Gastroesophageal sphincter (tissue), 4 donors: ENCODE measurements at regions not wholly inside any gene's neighbourhood (a gene's known extent, or its start where the extent isn't known, plus 50 kb on each side); places are given as distances from the start of the nearest gene placed in this dataset.

ENCODE experiments used
- ATAC-seq: fragments of 150-250 bp; one replicate; pipeline ENCODE4 v1.9.1; 2016; ENCODE audit warnings: mild to moderate bottlenecking, moderate library complexity
- H3K27ac ChIP-seq, 4 donors: fragments of 200-600 bp; sonication (generic) in 3 of 4; 1 replicate in 3 of 4; 2 replicates in 1 of 4; pipeline ENCODE4 v1.5.1; 2016 to 2019
- H3K27me3 ChIP-seq: fragments of 200-600 bp; sonication (generic); one replicate; pipeline ENCODE4 v1.5.1; 2019
- H3K36me3 ChIP-seq, 2 donors: fragments of 200-600 bp; sonication (generic); one replicate each; pipeline ENCODE4 v1.5.1; 2019; ENCODE audit warnings: control low read depth in 1 of 2
- H3K4me1 ChIP-seq, 3 donors: fragments of 200-600 bp; sonication (generic); 1 replicate in 2 of 3; 2 replicates in 1 of 3; pipeline ENCODE4 v1.5.1; 2016 to 2019; ENCODE audit warnings: control low read depth in 2 of 3
- H3K4me3 ChIP-seq, 2 donors: fragments of 200-600 bp; sonication (generic); one replicate each; pipeline ENCODE4 v1.5.1; 2019; ENCODE audit warnings: mild to moderate bottlenecking in 1 of 2, moderate library complexity in 1 of 2
- H3K9me3 ChIP-seq, 3 donors: fragments of 200-600 bp; sonication (generic); one replicate each; pipeline ENCODE4 v1.5.1; 2017 to 2019; ENCODE audit warnings: control low read depth in 2 of 3
- CTCF ChIP-seq, 4 experiments: fragments of 200-600 bp in 2 of 4; fragments of 450-650 bp in 2 of 4; sonication (generic) in 1 of 4; IDR thresholded peaks; one replicate each; pipeline ENCODE4 v1.5.1; 2017 to 2019; ENCODE audit warnings: antibody characterized with exemption in 4 of 4, mild to moderate bottlenecking in 2 of 4, moderate library complexity in 2 of 4
- EP300 ChIP-seq: sonication (generic); formaldehyde crosslinking; IDR thresholded peaks from one replicate; pipeline ENCODE4 v1.6.1; 2017; ENCODE audit warnings: antibody characterized with exemption, mild to moderate bottlenecking
- POLR2A ChIP-seq, 2 donors: fragments of 450-650 bp; IDR thresholded peaks; one replicate each; pipeline ENCODE4 v1.6.1; 2017; ENCODE audit warnings: antibody characterized with exemption in 2 of 2, mild to moderate bottlenecking in 2 of 2, moderate library complexity in 1 of 2
- POLR2AphosphoS5 ChIP-seq: sonication (generic); formaldehyde crosslinking; IDR thresholded peaks from one replicate; pipeline ENCODE4 v1.6.1; 2017; ENCODE audit warnings: antibody characterized with exemption
- WGBS, 2 donors: methylation state at CpG; one replicate each; pipeline ENCODE4 v1.1.5; 2018; ENCODE audit warnings: low coverage in 1 of 2; 5-methylcytosine and 5-hydroxymethylcytosine counted together

DNA sequence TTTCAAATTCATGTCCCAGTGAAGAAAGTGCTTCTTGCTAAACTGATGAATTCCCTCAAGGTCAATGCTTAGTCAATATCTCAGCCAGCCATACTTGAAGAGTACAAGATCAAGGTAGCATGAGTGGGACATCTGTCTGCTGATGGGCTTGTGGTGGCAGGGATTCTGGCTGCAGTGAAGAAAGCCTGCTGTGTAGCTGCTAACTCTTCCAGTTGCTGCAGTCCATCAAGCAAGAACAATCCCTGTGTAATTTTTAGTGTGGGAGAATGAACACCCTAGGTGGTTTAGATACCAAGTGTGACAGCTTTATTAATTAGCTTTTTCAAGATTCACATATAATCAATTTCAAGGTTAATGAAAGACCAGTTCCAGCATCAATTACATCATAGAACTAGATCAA lies 443.9 kb downstream of the TAF11L14 start:
- no peak for ATAC-seq
- H3K36me3 ChIP-seq, result no peaks in the 10 kb centered on the region
- H3K9me3 ChIP-seq, result no peaks in the 10 kb centered on the region
- H3K27ac ChIP-seq, result no peak overlapping the region
- H3K4me3 ChIP-seq, result no peak overlapping the region
- TF ChIP-seq CTCF (IDR thresholded peaks at IDR 0.05) (no peak), EP300 (no peak), POLR2A (IDR thresholded peaks at IDR 0.05) (no peak)
- H3K4me1 ChIP-seq, result no peaks in the 10 kb centered on the region
- no peaks in the 10 kb centered on the region for H3K27me3 ChIP-seq

GRCh38 chr5:18079831-18080230 lies 445.6 kb downstream of the TAF11L14 start:
- no peak for ATAC-seq

DNA sequence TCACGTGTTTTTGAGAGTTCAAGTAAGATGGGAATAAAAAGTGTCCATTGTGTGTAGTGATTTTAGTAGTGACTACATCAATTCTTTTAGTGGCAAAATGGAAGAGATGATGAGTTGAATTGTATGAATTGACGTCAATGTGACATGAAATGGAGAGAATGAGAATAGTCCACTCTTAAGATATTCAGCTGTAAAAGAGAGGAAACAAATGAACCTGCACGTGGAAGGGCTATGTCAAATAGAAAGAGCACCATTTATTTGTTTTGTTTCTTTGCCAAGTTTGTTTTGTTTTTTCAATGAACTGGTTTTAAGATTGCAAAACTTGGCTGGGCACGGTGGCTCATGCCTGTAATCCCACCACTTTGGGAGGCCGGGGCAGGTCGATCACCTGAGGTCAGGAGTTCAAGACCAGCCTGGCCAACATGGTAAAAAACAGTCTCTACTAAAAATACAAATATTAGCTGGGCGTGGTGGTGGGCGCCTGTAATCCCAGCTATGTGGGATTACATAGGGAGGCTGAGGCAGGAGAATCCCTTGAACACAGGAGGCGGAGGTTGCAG lies 453.8 kb downstream of the TAF11L14 start:
- H3K27ac ChIP-seq, result no peak overlapping the region
- H3K36me3 ChIP-seq, result no peaks in the 10 kb centered on the region
- no peaks in the 10 kb centered on the region for H3K27me3 ChIP-seq
- no peak for ATAC-seq
- no peak for TF ChIP-seq POLR2AphosphoS5
- no peak for TF ChIP-seq EP300
- no peak for TF ChIP-seq POLR2A (IDR thresholded peaks at IDR 0.05)
- TF ChIP-seq CTCF (IDR thresholded peaks at IDR 0.05), result no peak
- H3K9me3 ChIP-seq, result no peaks in the 10 kb centered on the region
- no peak overlapping the region for H3K4me3 ChIP-seq
- no peaks in the 10 kb centered on the region for H3K4me1 ChIP-seq
- WGBS, 2 donors, result 81% methylated on average over 7 to 8 of the region's 9 CpGs

More at GRCh38 chr5:18079831-18080230, 445.6 kb downstream of the TAF11L14 start:
- H3K9me3 ChIP-seq, result no peaks in the 10 kb centered on the region
- H3K4me3 ChIP-seq, result no peak overlapping the region
- no peak overlapping the region for H3K27ac ChIP-seq
- TF ChIP-seq CTCF (IDR thresholded peaks at IDR 0.05) (no peak), EP300 (no peak), POLR2A (IDR thresholded peaks at IDR 0.05) (no peak), POLR2AphosphoS5 (no peak)
- no peaks in the 10 kb centered on the region for H3K36me3 ChIP-seq
- H3K27me3 ChIP-seq, result no peaks in the 10 kb centered on the region
- no peaks in the 10 kb centered on the region for H3K4me1 ChIP-seq
- WGBS, 2 donors, result 89% methylated on average over 3 of the region's 3 CpGs

DNA sequence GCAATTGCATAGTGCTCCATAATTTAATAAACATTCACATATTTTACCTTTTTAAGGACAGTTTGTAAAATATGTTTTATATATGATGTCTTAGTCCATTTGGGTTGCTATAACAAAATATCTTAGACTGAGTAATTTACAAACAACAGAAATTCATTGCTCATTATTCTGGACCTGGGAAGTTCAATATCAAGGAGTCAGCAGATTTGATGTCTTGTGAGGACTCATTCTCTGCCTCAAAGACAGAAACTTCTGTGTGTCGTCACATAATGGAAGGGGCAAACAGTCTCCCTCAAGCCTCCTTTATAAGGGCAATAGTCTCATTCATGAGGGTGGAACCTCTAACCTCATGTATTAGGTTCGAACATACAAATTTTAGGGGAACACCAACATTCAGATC lies 455.9 kb downstream of the TAF11L14 start:
- Histone ChIP-seq H3K9me3 (no peaks in the 10 kb centered on the region), H3K27me3 (no peaks in the 10 kb centered on the region), H3K4me3 (no peak overlapping the region), H3K4me1 (no peaks in the 10 kb centered on the region), H3K36me3 (no peaks in the 10 kb centered on the region), H3K27ac (no peak overlapping the region)
- no peak for TF ChIP-seq CTCF (IDR thresholded peaks at IDR 0.05)
- TF ChIP-seq POLR2AphosphoS5, result no peak
- TF ChIP-seq EP300, result no peak
- TF ChIP-seq POLR2A (IDR thresholded peaks at IDR 0.05), result no peak
- WGBS, 2 donors, result 66 to 67% methylated on average over 2 of the region's 2 CpGs
- no peak for ATAC-seq

DNA sequence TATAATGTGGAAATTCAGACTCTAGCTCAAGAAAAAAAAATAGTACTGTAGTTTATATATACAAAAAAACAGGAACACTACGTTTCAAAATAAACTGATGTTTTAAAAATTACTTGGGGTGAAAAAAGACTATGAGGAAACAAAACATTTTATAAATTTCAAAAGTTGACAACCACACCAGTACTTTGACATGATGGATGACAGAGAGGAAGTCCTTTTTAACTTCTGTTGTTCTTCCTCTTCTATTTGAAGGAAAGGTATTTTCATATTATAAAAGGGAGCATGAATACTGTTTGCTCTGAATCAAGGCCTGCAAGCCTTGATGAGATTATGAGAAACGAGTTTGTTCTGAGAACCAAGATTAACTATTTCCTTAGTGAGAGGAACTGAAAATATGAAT lies 456.9 kb downstream of the TAF11L14 start:
- 15 to 22% methylated on average over 2 of the region's 2 CpGs for WGBS, 2 donors
- Histone ChIP-seq H3K4me3 (no peak overlapping the region), H3K27ac (no peak overlapping the region), H3K9me3 (no peaks in the 10 kb centered on the region), H3K36me3 (no peaks in the 10 kb centered on the region), H3K27me3 (no peaks in the 10 kb centered on the region), H3K4me1 (no peaks in the 10 kb centered on the region)
- no peak for TF ChIP-seq EP300
- TF ChIP-seq POLR2A (IDR thresholded peaks at IDR 0.05), result no peak
- TF ChIP-seq CTCF (IDR thresholded peaks at IDR 0.05), result no peak
- no peak for TF ChIP-seq POLR2AphosphoS5
- ATAC-seq, result no peak
